Adipocyte (in vitro differentiated cells): ENCODE measurements at regions not wholly inside any gene's neighbourhood (a gene's known extent, or its start where the extent isn't known, plus 50 kb on each side); places are given as distances from the start of the nearest gene placed in this dataset.

Experiments
- DNase-seq: peaks from one replicate; pipeline ENCODE4 v3.0.0-alpha.2; 2015; ENCODE audit warnings: low read depth
- H3K27me3 ChIP-seq: replicated peaks from 2 replicates; pipeline ENCODE4 v1.7.0; 2013; ENCODE audit warnings: mild to moderate bottlenecking, low read length, moderate library complexity; ENCODE audit not compliant: control insufficient read depth, insufficient read depth
- H3K36me3 ChIP-seq: 2 replicates; pipeline ENCODE4 v1.7.0; 2013; ENCODE audit warnings: low read length, mild to moderate bottlenecking, moderate library complexity; ENCODE audit not compliant: control insufficient read depth, insufficient read depth, severe bottlenecking
- H3K4me1 ChIP-seq: 2 replicates; pipeline ENCODE4 v1.7.0; 2013; ENCODE audit warnings: mild to moderate bottlenecking, low read length, moderate library complexity; ENCODE audit not compliant: control insufficient read depth, insufficient read depth
- H3K4me3 ChIP-seq: 2 replicates; pipeline ENCODE4 v1.7.0; 2013; ENCODE audit warnings: mild to moderate bottlenecking, low read length, moderate library complexity
- H3K9ac ChIP-seq: 2 replicates; pipeline ENCODE4 v1.7.0; 2013; ENCODE audit warnings: mild to moderate bottlenecking, low read length, moderate library complexity
- H3K9me3 ChIP-seq: 2 replicates; pipeline ENCODE4 v1.7.0; 2013; ENCODE audit warnings: mild to moderate bottlenecking, low read length, moderate library complexity; ENCODE audit not compliant: control insufficient read depth

GRCh38 chr5:26482810-26483375, 555.5 kb downstream of the CDH9 start:
- Histone ChIP-seq H3K36me3 (no peaks in the 10 kb centered on the region), H3K4me1 (peaks cover 6% of the 10 kb centered on the region), H3K4me3 (peak overlapping the region; percentile 79), H3K27me3 (no peaks in the 10 kb centered on the region), H3K9ac (no peak overlapping the region), H3K9me3 (no peaks in the 10 kb centered on the region)
- DNase-seq = peak; percentile 24

GRCh38 chr5:26482076-26482809, 556.1 kb downstream of the CDH9 start:
- Histone ChIP-seq H3K9ac (no peak overlapping the region), H3K27me3 (no peaks in the 10 kb centered on the region), H3K4me1 (peaks cover 6% of the 10 kb centered on the region), H3K4me3 (peak overlapping the region; percentile 79), H3K9me3 (no peaks in the 10 kb centered on the region), H3K36me3 (no peaks in the 10 kb centered on the region)
- no peak for DNase-seq

GRCh38 chr5:26470439-26470838, 567.9 kb downstream of the CDH9 start:
- Histone ChIP-seq H3K4me3 (no peak overlapping the region), H3K36me3 (no peaks in the 10 kb centered on the region), H3K4me1 (no peaks in the 10 kb centered on the region), H3K9ac (no peak overlapping the region), H3K27me3 (no peaks in the 10 kb centered on the region), H3K9me3 (no peaks in the 10 kb centered on the region)
- DNase-seq = no peak

GRCh38 chr5:26439121-26439520, 599.3 kb downstream of the CDH9 start:
- no peaks in the 10 kb centered on the region for H3K36me3 ChIP-seq
- H3K4me3 ChIP-seq = no peak overlapping the region
- no peaks in the 10 kb centered on the region for H3K27me3 ChIP-seq
- no peak for DNase-seq
- peaks cover 5% of the 10 kb centered on the region for H3K9me3 ChIP-seq
- H3K4me1 ChIP-seq = no peaks in the 10 kb centered on the region
- H3K9ac ChIP-seq = no peak overlapping the region

- H3K4me1 ChIP-seq = no peaks in the 10 kb centered on the region
- no peak for DNase-seq
- no peak overlapping the region for H3K9ac ChIP-seq
- no peaks in the 10 kb centered on the region for H3K27me3 ChIP-seq
- no peak overlapping the region for H3K4me3 ChIP-seq
- peaks cover 5% of the 10 kb centered on the region for H3K9me3 ChIP-seq
- H3K36me3 ChIP-seq = no peaks in the 10 kb centered on the region
These were observed 603.7 kb downstream of the CDH9 start for GRCh38 chr5:26434688-26435087.

GRCh38 chr5:26432386-26432785, 606.0 kb downstream of the CDH9 start:
- Histone ChIP-seq H3K4me3 (no peak overlapping the region), H3K4me1 (no peaks in the 10 kb centered on the region), H3K36me3 (no peaks in the 10 kb centered on the region), H3K9me3 (peaks cover 5% of the 10 kb centered on the region), H3K27me3 (no peaks in the 10 kb centered on the region), H3K9ac (no peak overlapping the region)
- DNase-seq = no peak

GRCh38 chr5:26430323-26430722, 608.1 kb downstream of the CDH9 start:
- no peak for DNase-seq
- no peaks in the 10 kb centered on the region for H3K36me3 ChIP-seq
- peaks cover 5% of the 10 kb centered on the region for H3K9me3 ChIP-seq
- H3K4me1 ChIP-seq = no peaks in the 10 kb centered on the region
- H3K4me3 ChIP-seq = no peak overlapping the region
- no peak overlapping the region for H3K9ac ChIP-seq
- H3K27me3 ChIP-seq = no peaks in the 10 kb centered on the region

- DNase-seq = no peak
- Histone ChIP-seq H3K27me3 (no peaks in the 10 kb centered on the region), H3K9me3 (no peaks in the 10 kb centered on the region), H3K9ac (no peak overlapping the region), H3K4me3 (no peak overlapping the region), H3K4me1 (no peaks in the 10 kb centered on the region), H3K36me3 (no peaks in the 10 kb centered on the region)
These were observed 611.1 kb downstream of the CDH9 start for GRCh38 chr5:26427281-26427680.

- Histone ChIP-seq H3K36me3 (no peaks in the 10 kb centered on the region), H3K9ac (no peak overlapping the region), H3K4me3 (no peak overlapping the region), H3K27me3 (no peaks in the 10 kb centered on the region), H3K4me1 (no peaks in the 10 kb centered on the region), H3K9me3 (no peaks in the 10 kb centered on the region)
- no peak for DNase-seq
These were observed 618.4 kb downstream of the CDH9 start for GRCh38 chr5:26419987-26420386.

GRCh38 chr5:26416911-26417310, 621.5 kb downstream of the CDH9 start:
- H3K9me3 ChIP-seq = no peaks in the 10 kb centered on the region
- no peak overlapping the region for H3K9ac ChIP-seq
- H3K36me3 ChIP-seq = no peaks in the 10 kb centered on the region
- H3K4me3 ChIP-seq = no peak overlapping the region
- no peaks in the 10 kb centered on the region for H3K27me3 ChIP-seq
- H3K4me1 ChIP-seq = no peaks in the 10 kb centered on the region
- DNase-seq = no peak

GRCh38 chr5:26415987-26416779, 622.2 kb downstream of the CDH9 start:
- no peaks in the 10 kb centered on the region for H3K9me3 ChIP-seq
- no peak overlapping the region for H3K4me3 ChIP-seq
- H3K9ac ChIP-seq = no peak overlapping the region
- H3K36me3 ChIP-seq = no peaks in the 10 kb centered on the region
- H3K27me3 ChIP-seq = no peaks in the 10 kb centered on the region
- H3K4me1 ChIP-seq = no peaks in the 10 kb centered on the region
- no peak for DNase-seq
